Activated naive CD8-positive, alpha-beta T cell treated with anti-CD3 and anti-CD28 coated beads for 36 hours (primary cell): ENCODE measurements at regions not wholly inside any gene's neighbourhood (a gene's known extent, or its start where the extent isn't known, plus 50 kb on each side); places are given as distances from the start of the nearest gene placed in this dataset.

Experiments used
- DNase-seq: peaks from one replicate; pipeline ENCODE4 v3.0.0; 2021
- H3K27ac Mint-ChIP-seq: one replicate; pipeline ENCODE4 v1.8.0; 2022; ENCODE audit warnings: mild to moderate bottlenecking, moderate library complexity, mixed read lengths
- H3K27me3 Mint-ChIP-seq: one replicate; pipeline ENCODE4 v1.8.0; 2022; ENCODE audit warnings: mild to moderate bottlenecking, mixed read lengths
- H3K36me3 Mint-ChIP-seq: one replicate; pipeline ENCODE4 v1.8.0; 2021; ENCODE audit warnings: mild to moderate bottlenecking, mixed read lengths
- H3K4me1 Mint-ChIP-seq: one replicate; pipeline ENCODE4 v1.8.0; 2021; ENCODE audit warnings: mixed read lengths
- H3K4me3 Mint-ChIP-seq: one replicate; pipeline ENCODE4 v1.8.0; 2022; ENCODE audit warnings: mild to moderate bottlenecking, moderate library complexity, mixed read lengths
- H3K9me3 Mint-ChIP-seq: one replicate; pipeline ENCODE4 v1.8.0; 2022; ENCODE audit warnings: mixed read lengths

DNA sequence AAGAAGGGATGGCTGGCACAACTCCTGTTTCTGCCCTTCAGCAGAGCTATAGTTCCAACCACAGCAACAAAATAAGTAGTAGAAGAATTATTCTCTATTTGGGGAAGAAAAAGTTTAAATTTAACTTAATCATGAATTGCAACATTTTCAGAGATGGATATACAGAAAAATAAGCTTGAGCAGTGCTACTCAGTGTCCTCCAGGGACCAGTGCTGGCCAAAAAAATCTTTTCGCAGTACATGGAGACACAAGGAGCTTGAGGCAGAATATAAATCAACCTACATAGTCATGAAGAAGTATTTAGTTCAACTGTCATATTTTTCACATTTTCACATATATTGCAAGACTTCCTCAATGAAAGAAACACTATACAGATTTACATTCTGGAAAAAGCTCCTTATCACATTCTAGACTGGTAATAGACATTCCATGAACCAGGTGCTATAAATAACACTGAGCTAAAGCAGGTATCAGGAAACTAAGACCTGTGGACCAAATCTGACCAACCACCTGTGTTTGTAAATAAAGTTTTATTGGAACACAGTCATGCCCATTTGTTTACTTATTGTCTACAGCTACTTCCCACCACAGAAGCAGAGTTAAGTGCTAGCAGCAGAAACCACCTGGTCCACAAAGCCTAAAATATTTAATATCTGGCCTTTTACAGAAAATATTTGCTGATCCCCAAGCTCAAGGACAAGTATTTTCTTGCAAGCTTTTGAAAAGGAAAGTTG, 101.9 kb downstream of the RGS21 start:
- Mint-ChIP-seq H3K27ac (no peak overlapping the region), H3K9me3 (no peaks in the 10 kb centered on the region), H3K27me3 (peaks cover 7% of the 10 kb centered on the region), H3K4me1 (no peaks in the 10 kb centered on the region), H3K4me3 (no peak overlapping the region), H3K36me3 (no peaks in the 10 kb centered on the region)
- no peak for DNase-seq

DNA sequence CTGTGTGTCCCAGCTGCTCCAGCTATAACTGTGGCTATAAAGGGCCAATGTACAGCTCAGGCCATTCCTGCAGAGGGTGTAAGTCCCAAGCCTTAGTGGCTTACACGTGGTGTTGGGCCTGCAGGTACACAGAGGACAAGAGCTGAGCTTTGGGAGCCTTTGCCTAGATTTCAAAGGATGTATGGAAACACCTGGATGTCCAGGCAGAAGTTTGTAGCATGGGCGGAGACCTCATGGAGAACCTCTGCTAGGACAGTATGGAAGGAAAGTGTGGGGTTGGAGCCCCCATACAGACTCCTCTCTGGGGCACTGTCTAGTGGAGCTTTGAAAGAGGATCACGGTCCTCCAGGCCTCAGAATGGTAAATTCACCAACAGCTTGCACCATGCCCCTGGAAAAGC, 113.9 kb downstream of the RGS21 start:
- no peaks in the 10 kb centered on the region for H3K36me3 Mint-ChIP-seq
- H3K27ac Mint-ChIP-seq: no peak overlapping the region
- H3K4me3 Mint-ChIP-seq: no peak overlapping the region
- no peaks in the 10 kb centered on the region for H3K9me3 Mint-ChIP-seq
- DNase-seq: no peak
- H3K4me1 Mint-ChIP-seq: no peaks in the 10 kb centered on the region
- peaks cover 2% of the 10 kb centered on the region for H3K27me3 Mint-ChIP-seq

DNA sequence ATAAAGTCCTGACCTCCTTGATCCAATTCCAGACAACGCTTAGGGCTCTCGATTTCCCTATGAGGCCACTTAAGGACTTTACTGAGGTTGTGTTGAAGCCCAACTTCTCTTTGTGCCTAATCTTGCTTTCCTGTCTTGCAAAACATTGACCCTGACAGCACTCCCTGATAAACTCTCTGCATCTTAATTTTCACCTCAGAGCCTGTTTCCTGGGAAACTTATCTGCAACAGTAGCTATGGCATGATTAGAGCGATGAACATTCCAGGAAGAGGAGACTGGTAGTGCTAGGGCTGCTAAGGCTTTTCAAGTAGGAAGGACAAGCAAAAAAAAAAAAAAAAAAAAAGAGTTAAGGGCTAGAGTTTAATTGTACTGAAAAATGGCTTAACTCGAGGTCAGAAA, 118.9 kb downstream of the RGS21 start:
- no peak overlapping the region for H3K27ac Mint-ChIP-seq
- H3K9me3 Mint-ChIP-seq: no peaks in the 10 kb centered on the region
- H3K4me3 Mint-ChIP-seq: no peak overlapping the region
- DNase-seq: no peak
- no peaks in the 10 kb centered on the region for H3K36me3 Mint-ChIP-seq
- H3K27me3 Mint-ChIP-seq: peaks cover 4% of the 10 kb centered on the region
- H3K4me1 Mint-ChIP-seq: no peaks in the 10 kb centered on the region

DNA sequence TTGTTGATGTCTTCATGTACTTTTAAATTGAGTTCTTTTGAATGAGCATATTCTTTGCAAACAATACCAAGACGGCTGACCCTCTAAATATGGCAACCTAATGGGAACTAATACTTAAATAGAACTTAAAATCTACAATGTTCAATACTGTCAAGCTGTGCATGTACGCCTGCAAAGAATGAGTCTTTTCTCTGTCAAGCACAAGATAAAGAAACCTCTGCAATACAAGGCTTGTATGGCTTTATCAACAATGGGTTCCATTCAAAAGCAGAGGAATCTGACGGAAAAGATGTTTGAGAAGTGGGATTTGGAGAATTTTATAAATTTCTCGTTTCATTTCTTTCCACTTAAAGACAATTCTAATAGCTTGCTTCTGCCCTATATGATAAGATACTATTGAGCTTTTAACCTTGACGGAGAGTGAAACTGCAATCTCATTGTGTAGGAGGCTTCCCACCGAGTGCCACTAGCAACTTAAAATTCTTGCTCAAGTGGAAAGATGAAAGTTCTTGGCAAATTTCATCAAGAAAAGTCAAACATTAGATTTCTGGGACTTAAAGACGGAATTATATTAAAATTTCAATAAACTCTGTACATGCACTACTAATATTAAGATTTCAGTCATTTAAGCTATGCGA, 119.8 kb downstream of the RGS21 start:
- Mint-ChIP-seq H3K27me3 (peaks cover 4% of the 10 kb centered on the region), H3K27ac (no peak overlapping the region), H3K36me3 (no peaks in the 10 kb centered on the region), H3K4me3 (no peak overlapping the region), H3K9me3 (no peaks in the 10 kb centered on the region), H3K4me1 (no peaks in the 10 kb centered on the region)
- no peak for DNase-seq

DNA sequence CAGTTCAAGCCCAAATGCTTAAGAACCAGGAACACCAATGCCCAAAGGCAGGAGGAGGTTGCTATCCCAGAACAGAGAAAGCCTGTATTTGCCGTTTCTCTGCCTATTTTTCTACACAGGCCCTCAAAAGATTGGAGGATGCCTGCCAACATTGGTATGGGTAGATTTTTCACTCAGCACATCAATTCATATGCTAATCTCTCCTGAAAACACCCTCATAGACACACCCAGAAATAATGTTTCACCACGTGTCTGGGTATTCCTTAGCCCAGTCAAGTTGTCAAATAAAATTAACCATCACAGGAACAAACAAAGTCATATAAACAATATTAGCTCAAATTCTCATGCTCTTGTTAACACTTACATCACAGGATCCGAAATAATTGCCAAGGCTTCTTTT, 121.9 kb downstream of the RGS21 start:
- Mint-ChIP-seq H3K9me3 (no peaks in the 10 kb centered on the region), H3K36me3 (no peaks in the 10 kb centered on the region), H3K27ac (no peak overlapping the region), H3K27me3 (peaks cover 7% of the 10 kb centered on the region), H3K4me1 (no peaks in the 10 kb centered on the region), H3K4me3 (no peak overlapping the region)
- DNase-seq: no peak

DNA sequence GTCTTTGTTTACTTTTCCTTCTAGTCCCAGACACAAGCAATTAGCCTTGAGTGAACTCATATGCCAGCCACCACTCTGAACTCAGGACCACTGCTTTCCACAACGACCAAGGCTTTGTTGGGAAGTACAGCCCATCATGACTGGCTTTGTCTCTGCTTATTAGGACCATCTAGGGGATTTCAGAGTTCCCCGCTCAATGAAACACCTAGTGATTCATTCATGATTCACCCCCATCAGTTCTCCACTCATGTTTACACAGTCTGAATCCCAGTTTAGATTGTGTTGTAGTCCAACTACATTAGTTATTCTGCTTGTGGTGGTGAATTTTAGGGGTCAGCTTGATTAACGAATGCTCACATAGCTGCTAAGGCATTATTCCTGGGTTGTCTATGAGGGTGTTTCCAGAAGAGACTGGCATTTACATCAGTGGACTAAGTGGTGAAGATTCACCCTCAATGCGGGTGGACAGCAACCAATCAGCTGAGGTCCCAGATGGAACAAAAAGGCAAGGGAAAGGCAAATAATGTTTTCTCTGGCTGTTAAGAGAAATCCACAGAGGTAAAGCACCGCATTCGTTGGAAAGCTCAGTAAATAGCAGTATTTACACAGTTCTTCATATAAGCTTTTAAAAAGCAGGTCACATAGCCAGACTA, 122.7 kb downstream of the RGS21 start:
- no peaks in the 10 kb centered on the region for H3K4me1 Mint-ChIP-seq
- H3K27ac Mint-ChIP-seq: no peak overlapping the region
- DNase-seq: no peak
- no peaks in the 10 kb centered on the region for H3K9me3 Mint-ChIP-seq
- H3K4me3 Mint-ChIP-seq: no peak overlapping the region
- H3K27me3 Mint-ChIP-seq: peaks cover 7% of the 10 kb centered on the region
- H3K36me3 Mint-ChIP-seq: no peaks in the 10 kb centered on the region

DNA sequence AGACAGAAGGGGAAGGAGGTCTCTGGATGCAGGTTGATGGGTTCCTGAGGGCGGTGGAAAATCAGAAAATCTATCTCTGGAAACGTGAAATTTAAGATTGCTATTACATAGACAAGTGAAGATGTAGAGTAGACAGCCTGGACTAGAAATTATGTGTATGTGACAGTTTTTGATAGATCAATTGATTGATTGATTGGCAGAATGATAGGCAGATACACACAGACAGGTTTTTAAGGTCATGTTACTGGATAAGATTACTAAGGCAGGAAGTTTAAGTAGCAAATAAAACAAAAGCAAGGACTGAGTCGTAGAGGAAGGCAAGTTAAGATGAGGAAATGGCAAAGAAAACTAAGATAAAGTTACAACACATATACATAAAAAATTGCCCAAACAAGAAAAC, 124.7 kb downstream of the RGS21 start:
- Mint-ChIP-seq H3K36me3 (no peaks in the 10 kb centered on the region), H3K27ac (no peak overlapping the region), H3K4me1 (no peaks in the 10 kb centered on the region)

DNA sequence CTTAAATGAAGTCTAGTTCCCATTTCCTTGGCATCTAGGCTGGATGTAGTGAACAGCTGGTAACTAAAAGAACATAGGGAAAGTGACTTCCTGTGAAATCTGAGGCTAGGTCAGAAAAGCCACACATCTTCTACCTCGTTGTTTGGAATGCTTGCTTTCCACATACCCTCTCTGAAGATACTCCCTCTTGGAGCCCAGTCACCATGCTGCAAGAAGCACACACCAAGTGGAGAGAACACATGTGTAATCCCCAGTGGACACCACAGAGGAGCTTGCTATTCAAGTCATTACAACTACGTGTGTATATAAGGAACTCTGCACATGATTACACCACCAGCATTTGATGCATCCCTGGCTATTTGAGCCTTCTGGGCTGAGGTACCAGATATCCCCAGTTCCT, 125.9 kb downstream of the RGS21 start:
- H3K36me3 Mint-ChIP-seq: no peaks in the 10 kb centered on the region
- no peaks in the 10 kb centered on the region for H3K4me1 Mint-ChIP-seq
- peaks cover 14% of the 10 kb centered on the region for H3K27me3 Mint-ChIP-seq
- H3K9me3 Mint-ChIP-seq: no peaks in the 10 kb centered on the region
- H3K4me3 Mint-ChIP-seq: no peak overlapping the region
- no peak overlapping the region for H3K27ac Mint-ChIP-seq
- no peak for DNase-seq

More for the DNA sequence above, 124.7 kb downstream of the RGS21 start:
- H3K4me3 Mint-ChIP-seq: no peak overlapping the region
- no peak for DNase-seq
- H3K27me3 Mint-ChIP-seq: peaks cover 9% of the 10 kb centered on the region
- no peaks in the 10 kb centered on the region for H3K9me3 Mint-ChIP-seq

DNA sequence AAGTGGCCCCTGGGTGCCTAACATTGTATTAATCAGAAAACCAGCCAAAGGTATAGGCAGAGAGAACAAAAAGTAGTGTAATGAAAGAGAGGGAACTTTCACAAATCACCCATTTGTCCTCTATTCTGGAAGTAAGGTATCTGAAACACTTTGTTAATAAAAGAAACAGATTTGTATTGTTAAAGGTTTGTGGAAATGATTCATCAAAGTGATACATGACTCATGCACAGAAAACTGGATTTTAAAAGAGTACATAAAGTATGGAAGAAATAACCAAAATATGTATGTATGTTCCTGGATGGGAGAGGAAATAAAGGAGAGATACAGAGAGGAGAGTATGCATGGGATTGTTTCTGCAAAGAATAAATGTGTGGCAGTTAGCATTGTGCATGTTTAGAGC, 126.8 kb downstream of the RGS21 start:
- no peak overlapping the region for H3K27ac Mint-ChIP-seq

DNA sequence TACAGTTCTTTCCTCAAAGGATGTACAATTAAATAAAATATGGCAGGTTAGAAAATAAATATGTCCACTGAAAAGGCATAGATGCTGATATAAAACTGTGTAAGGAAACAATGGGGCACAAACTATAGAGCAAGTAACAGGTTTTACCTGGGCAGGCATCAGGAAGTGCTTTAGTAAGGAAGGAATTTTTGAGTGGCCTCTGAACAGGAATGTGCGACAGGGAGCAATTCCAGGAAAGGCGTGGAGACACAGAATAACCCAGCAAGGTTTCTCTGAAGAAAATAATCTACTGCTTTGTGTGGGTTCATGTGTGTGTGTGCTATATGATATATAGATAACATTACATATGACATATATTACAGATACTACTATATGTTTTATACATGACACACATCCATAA, 128.4 kb downstream of the RGS21 start:
- H3K4me3 Mint-ChIP-seq: no peak overlapping the region
- H3K27ac Mint-ChIP-seq: no peak overlapping the region
- peaks cover 14% of the 10 kb centered on the region for H3K27me3 Mint-ChIP-seq
- no peak for DNase-seq
- no peaks in the 10 kb centered on the region for H3K4me1 Mint-ChIP-seq
- H3K36me3 Mint-ChIP-seq: no peaks in the 10 kb centered on the region
- no peaks in the 10 kb centered on the region for H3K9me3 Mint-ChIP-seq

More for the DNA sequence above, 126.8 kb downstream of the RGS21 start:
- Mint-ChIP-seq H3K36me3 (no peaks in the 10 kb centered on the region), H3K9me3 (no peaks in the 10 kb centered on the region), H3K4me3 (no peak overlapping the region), H3K4me1 (no peaks in the 10 kb centered on the region), H3K27me3 (peaks cover 14% of the 10 kb centered on the region)
- DNase-seq: no peak

DNA sequence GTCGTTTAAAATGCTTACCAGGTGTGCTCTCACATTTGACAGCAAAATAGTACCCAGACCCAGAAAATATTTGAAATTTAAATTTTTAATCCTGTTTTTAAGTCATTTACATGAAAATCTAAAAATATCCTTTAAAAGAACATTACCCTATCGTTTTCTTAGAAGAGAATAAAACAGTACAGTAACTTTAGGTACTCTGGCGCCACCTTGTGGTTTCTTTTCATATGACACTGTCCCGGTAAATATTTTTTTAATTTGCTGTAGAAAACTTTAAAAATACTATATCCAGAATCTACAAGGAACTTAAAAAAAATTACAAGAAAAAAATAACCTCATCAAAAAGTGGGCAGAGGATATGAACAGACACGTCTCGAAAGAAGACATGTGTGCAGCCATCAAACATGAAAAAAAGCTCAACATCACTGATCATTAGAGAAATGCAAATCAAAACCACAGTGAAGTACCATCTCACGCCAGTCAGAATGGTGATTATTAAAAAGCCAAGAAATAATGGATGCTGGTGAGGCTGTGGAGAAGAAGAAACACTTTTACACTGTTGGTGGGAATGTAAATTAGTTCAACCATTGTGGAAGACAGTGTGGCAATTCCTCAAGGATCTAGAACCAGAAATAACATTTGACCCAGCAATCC, 129.2 kb downstream of the RGS21 start:
- Mint-ChIP-seq H3K9me3 (no peaks in the 10 kb centered on the region), H3K27ac (no peak overlapping the region), H3K27me3 (peaks cover 14% of the 10 kb centered on the region), H3K4me1 (no peaks in the 10 kb centered on the region), H3K4me3 (no peak overlapping the region), H3K36me3 (no peaks in the 10 kb centered on the region)
- DNase-seq: peak; percentile 15

DNA sequence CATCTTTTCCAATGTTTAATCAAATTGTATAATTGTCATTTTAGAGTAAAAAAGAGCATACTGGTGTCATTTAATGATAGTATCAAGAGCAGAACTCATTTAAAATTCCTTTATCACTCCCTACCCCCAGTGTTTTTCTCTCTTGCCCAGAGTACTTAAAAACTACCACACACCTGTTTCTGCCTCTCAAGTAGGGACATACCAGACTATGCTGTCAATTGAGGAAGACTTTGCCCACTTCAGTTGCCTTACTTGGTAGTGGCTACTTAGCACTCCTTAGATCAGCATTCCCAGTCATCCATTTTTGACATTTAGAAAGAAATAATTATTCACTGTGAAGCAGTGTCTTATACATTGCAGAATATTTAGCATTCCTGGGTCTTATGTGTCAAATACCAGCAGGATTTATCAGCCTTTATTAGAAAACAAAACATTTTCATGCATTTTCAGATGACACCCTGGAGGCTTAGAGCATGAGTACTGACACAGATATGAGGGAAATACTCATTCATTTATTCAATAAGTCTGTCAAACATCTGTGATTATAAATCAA, 127.5 kb upstream of the RGS1 start:
- no peak for DNase-seq
- no peaks in the 10 kb centered on the region for H3K36me3 Mint-ChIP-seq
- peaks cover 11% of the 10 kb centered on the region for H3K27me3 Mint-ChIP-seq
- no peak overlapping the region for H3K4me3 Mint-ChIP-seq
- no peaks in the 10 kb centered on the region for H3K4me1 Mint-ChIP-seq
- H3K27ac Mint-ChIP-seq: no peak overlapping the region
- H3K9me3 Mint-ChIP-seq: no peaks in the 10 kb centered on the region

DNA sequence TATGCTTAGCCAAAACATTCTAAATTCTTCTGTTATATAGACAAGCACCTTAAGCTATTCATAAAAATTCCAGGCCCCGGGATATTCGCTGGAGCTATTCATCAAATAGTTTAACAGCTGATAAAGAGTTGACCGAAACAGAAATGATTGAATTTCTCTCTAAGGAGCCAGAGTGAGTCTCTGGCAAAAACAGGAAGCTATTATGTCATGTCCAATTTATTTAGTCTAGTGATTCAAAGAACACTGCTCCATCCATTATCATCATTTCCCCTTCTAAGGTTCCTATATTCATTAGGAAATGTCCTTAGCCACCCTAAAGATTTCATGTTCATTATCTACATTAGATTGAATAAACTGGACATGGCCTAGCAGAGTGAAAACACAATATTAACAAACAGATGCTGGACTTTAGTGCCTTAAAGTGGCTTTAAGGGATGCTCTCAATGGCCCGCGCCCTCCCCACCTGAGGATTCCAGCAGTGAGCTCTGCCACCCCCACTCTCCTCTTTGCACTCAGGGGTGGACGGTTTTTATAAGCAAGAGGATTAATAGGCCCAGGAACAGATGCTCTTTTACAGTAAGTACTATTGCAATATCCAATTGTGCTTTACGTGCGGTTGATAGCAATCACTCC, 122.1 kb upstream of the RGS1 start:
- no peak for DNase-seq
- Mint-ChIP-seq H3K9me3 (no peaks in the 10 kb centered on the region), H3K4me1 (no peaks in the 10 kb centered on the region)

DNA sequence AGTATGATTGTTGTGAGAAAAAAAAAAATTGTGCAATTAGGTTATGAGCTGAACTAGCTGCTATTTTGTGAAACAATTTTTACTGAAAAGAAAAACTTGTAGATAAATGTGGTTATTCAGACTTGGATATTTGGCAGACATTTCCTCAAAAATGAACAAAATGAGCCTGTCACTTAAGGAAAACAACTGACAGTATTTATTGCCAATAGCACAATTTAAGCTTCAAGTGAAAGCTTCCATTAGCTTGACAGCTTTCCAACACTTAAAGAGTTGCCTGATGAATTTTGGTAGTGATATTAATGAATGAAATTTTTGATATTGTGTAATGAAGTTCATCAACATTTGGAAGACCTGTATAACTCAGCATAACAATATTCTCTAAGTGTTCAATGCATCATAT, 116.1 kb upstream of the RGS1 start:
- H3K27ac Mint-ChIP-seq: no peak overlapping the region
- H3K27me3 Mint-ChIP-seq: peaks cover 17% of the 10 kb centered on the region
- H3K4me1 Mint-ChIP-seq: no peaks in the 10 kb centered on the region
- H3K36me3 Mint-ChIP-seq: no peaks in the 10 kb centered on the region
- no peak for DNase-seq
- no peak overlapping the region for H3K4me3 Mint-ChIP-seq
- H3K9me3 Mint-ChIP-seq: no peaks in the 10 kb centered on the region

More for the DNA sequence above, 122.1 kb upstream of the RGS1 start:
- H3K27ac Mint-ChIP-seq: no peak overlapping the region
- H3K4me3 Mint-ChIP-seq: no peak overlapping the region
- H3K27me3 Mint-ChIP-seq: peaks cover 4% of the 10 kb centered on the region
- no peaks in the 10 kb centered on the region for H3K36me3 Mint-ChIP-seq

DNA sequence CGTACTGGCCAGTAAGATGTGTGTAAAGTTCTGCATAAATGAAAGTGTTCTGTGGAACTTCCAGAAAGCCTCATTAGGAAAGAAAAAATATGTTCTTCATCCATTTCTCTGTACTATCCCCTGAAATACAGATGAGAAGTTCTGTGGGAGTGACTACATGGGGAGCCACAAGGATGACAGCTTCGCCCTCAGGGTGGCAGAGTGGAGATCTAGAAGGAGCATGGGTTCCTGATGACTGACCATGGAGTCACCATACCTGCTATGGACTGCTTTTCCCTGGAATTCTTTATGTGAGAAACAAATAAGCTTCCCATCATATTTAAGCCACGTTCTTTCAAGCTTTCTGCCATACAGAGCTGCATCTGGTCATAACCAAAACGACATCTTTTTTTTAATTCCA, 113.9 kb upstream of the RGS1 start:
- Mint-ChIP-seq H3K4me3 (no peak overlapping the region), H3K9me3 (no peaks in the 10 kb centered on the region), H3K4me1 (no peaks in the 10 kb centered on the region), H3K27ac (no peak overlapping the region), H3K27me3 (peaks cover 13% of the 10 kb centered on the region), H3K36me3 (no peaks in the 10 kb centered on the region)
- DNase-seq: no peak
